Transverse colon (tissue), 4 donors: ENCODE measurements at regions not wholly inside any gene's neighbourhood (a gene's known extent, or its start where the extent isn't known, plus 50 kb on each side); places are given as distances from the start of the nearest gene placed in this dataset.

Experiments
- CTCF ChIP-seq, 5 experiments: fragments of 200-600 bp in 3 of 5; fragments of 450-650 bp in 2 of 5; sonication (generic) in 3 of 5; IDR thresholded peaks; 1 replicate in 2 of 5; 2 replicates in 3 of 5; pipeline ENCODE4 v1.5.1; 2016 to 2017; ENCODE audit warnings: antibody characterized with exemption in 5 of 5, inconsistent platforms in 3 of 5, mild to moderate bottlenecking in 2 of 5, moderate library complexity in 1 of 5
- EP300 ChIP-seq: sonication (generic); formaldehyde crosslinking; IDR thresholded peaks from one replicate; pipeline ENCODE4 v1.6.1; 2017; ENCODE audit warnings: antibody characterized with exemption, low read depth
- POLR2A ChIP-seq: fragments of 450-650 bp; IDR thresholded peaks from one replicate; pipeline ENCODE4 v1.6.1; 2016; ENCODE audit warnings: antibody characterized with exemption, mild to moderate bottlenecking, moderate library complexity
- POLR2AphosphoS5 ChIP-seq, 3 donors: sonication (generic); formaldehyde crosslinking; IDR thresholded peaks; one replicate each; pipeline ENCODE4 v1.6.1; 2016; ENCODE audit warnings: antibody characterized with exemption in 3 of 3

DNA sequence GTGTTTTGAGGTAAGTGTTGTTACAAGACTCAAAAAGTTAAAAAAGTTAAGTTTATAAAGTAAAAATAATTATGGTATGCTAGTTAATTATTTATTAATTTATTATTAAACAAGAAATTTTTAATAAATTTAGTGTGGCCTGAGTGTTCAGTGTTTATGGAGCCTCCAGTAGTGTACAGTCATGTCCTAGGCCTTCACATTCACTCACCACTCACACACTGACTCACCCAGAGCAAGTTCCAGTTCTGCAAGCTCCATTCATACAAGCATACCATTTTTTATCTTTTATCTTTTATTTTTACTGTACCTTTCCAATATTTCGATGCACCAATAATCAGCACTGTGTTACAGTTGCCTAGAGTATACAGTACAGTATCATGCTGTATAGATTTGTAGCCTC is 381.2 kb upstream of the MGMT start:
- no peak for TF ChIP-seq POLR2A
- no peak for TF ChIP-seq CTCF (IDR thresholded peaks at IDR 0.05)
- no peak for TF ChIP-seq EP300
- TF ChIP-seq POLR2AphosphoS5 (IDR thresholded peaks at IDR 0.05) = no peak
